Brain microvascular endothelial cell (primary cell): ENCODE measurements at regions not wholly inside any gene's neighbourhood (a gene's known extent, or its start where the extent isn't known, plus 50 kb on each side); places are given as distances from the start of the nearest gene placed in this dataset.
A peak's percentile ranks its signal among the peaks of the same experiment; 100 is the strongest.

Experiments used
- DNase-seq: peaks from one replicate; pipeline ENCODE4 v3.0.0-alpha.2; 2020
- H3K27ac ChIP-seq: fragments of 250-450 bp; sonication (Bioruptor Pico); 2 replicates; pipeline ENCODE4 v1.5.1; 2020; ENCODE audit warnings: mild to moderate bottlenecking, moderate library complexity
- H3K27me3 ChIP-seq: fragments of 250-450 bp; sonication (Bioruptor Pico); replicated peaks from 2 replicates; pipeline ENCODE4 v1.5.1; 2020; ENCODE audit warnings: mild to moderate bottlenecking
- H3K36me3 ChIP-seq: fragments of 250-450 bp; sonication (Bioruptor Pico); replicated peaks from 2 replicates; pipeline ENCODE4 v1.5.1; 2020; ENCODE audit warnings: mild to moderate bottlenecking
- H3K4me3 ChIP-seq: 2 replicates; pipeline ENCODE4 v1.5.1; 2011; ENCODE audit warnings: low read depth, mild to moderate bottlenecking, control low read depth, low read length, moderate library complexity
- in situ Hi-C: cut with HindIII; loops from 2 replicates; pipeline ENCODE4 v1.10.0; 2017; ENCODE audit warnings: low sequenced_read_pairs, low pct_ligation_motif_present
- TF ChIP-seq, protein P1 (sequence below): IDR thresholded peaks from 2 replicates; pipeline ENCODE4 v1.5.1; 2011; ENCODE audit warnings: low read depth, mild to moderate bottlenecking, moderate library complexity, low read length, control low read depth, inconsistent platforms; ENCODE audit errors: missing control alignments

DNA sequence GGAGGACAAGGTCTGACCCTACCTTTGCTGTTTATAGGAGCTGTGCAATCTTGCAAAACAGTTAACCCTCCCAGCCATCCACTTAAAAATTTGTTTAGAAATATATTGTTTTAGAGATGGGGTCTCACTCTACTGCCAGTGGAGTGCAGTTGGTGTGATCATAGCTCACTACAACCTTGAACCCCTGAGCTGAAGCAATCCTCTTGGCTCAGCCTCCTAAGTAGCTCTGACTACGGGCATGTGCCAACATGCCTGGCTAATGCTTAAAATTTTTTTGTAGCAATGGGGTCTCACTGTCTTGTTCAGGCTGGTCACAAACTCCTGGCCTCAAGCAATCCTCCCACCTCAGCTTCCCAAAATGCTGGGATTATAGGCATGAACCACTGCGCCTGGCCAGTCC is 120.2 kb upstream of the PJA2 start:
- in situ Hi-C loops = no loop called here
- DNase-seq = no peak
- TF ChIP-seq, protein P1, sequence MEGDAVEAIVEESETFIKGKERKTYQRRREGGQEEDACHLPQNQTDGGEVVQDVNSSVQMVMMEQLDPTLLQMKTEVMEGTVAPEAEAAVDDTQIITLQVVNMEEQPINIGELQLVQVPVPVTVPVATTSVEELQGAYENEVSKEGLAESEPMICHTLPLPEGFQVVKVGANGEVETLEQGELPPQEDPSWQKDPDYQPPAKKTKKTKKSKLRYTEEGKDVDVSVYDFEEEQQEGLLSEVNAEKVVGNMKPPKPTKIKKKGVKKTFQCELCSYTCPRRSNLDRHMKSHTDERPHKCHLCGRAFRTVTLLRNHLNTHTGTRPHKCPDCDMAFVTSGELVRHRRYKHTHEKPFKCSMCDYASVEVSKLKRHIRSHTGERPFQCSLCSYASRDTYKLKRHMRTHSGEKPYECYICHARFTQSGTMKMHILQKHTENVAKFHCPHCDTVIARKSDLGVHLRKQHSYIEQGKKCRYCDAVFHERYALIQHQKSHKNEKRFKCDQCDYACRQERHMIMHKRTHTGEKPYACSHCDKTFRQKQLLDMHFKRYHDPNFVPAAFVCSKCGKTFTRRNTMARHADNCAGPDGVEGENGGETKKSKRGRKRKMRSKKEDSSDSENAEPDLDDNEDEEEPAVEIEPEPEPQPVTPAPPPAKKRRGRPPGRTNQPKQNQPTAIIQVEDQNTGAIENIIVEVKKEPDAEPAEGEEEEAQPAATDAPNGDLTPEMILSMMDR = no peak
- Histone ChIP-seq H3K4me3 (no peak overlapping the region), H3K27ac (no peak overlapping the region), H3K36me3 (no peaks in the 10 kb centered on the region), H3K27me3 (no peaks in the 10 kb centered on the region)

DNA sequence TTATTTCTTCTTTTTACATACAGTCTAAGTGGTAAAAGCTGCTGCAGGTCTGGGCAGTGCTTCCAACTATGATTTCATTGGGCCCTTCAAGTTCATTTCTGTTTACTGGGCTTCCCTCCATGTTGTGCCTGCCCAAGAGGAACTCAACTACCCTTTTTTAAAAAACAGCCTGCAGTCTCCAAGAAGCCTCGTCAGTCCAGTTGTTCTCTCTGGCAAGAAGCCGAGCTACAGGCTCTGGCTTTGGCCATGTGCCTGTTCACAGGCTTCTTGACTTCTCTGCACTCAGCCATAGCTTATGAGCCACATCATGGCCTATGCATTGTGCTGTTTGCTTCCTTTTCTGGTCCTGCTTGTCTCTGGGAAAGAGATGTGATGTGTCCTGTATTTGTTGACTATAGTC is 119.7 kb upstream of the PJA2 start:
- Histone ChIP-seq H3K27ac (no peak overlapping the region), H3K4me3 (no peak overlapping the region), H3K27me3 (no peaks in the 10 kb centered on the region), H3K36me3 (no peaks in the 10 kb centered on the region)
- TF ChIP-seq, protein P1 = no peak
- in situ Hi-C loops = no loop called here
- DNase-seq = peak; percentile 25

DNA sequence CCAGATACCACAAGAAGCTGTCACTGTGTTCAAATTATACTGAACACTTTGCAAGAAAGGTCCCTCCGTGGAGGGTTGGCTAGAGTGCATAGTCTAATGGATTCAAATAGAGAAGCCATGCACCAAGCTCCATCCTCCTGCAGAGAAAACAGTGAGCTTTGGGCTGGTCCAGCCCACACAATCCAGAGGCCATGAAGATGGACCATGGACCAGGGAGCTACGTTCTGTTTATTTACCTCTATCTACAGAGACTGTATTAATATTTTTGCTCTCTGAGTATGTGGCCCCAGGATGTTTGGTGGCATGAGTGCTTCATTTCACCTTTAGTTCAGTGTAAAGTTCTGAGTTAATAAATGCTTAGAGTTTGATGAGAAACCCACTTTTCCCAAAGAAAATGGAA is 114.8 kb upstream of the PJA2 start:
- TF ChIP-seq, protein P1 = no peak
- in situ Hi-C loops = no loop called here

DNA sequence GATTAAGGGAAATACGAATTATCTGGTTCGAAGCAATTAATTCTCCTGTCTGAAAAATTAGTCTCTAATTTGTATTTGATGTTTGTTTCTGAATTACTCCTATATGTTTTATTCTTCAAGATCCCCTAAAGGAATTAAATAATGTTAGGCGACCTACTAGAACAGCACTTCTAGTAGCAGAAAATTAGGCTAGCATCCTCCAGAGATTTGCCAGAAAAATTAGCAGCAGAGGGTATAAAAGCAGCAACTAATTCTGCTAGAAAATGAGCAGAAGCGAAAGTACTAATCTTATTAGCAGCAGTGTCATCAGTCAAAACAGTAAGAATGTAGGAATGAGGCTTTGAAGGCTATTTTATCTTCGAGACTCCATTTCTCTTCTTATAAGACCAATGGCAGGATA is 114.3 kb upstream of the PJA2 start:
- DNase-seq = no peak
- no peak overlapping the region for H3K27ac ChIP-seq
- TF ChIP-seq, protein P1 = no peak
- no peaks in the 10 kb centered on the region for H3K27me3 ChIP-seq
- in situ Hi-C loops = no loop called here
- no peak overlapping the region for H3K4me3 ChIP-seq
- H3K36me3 ChIP-seq = no peaks in the 10 kb centered on the region

More for the DNA sequence above, 114.8 kb upstream of the PJA2 start:
- Histone ChIP-seq H3K27me3 (no peaks in the 10 kb centered on the region), H3K36me3 (no peaks in the 10 kb centered on the region), H3K27ac (no peak overlapping the region), H3K4me3 (no peak overlapping the region)
- DNase-seq = no peak

DNA sequence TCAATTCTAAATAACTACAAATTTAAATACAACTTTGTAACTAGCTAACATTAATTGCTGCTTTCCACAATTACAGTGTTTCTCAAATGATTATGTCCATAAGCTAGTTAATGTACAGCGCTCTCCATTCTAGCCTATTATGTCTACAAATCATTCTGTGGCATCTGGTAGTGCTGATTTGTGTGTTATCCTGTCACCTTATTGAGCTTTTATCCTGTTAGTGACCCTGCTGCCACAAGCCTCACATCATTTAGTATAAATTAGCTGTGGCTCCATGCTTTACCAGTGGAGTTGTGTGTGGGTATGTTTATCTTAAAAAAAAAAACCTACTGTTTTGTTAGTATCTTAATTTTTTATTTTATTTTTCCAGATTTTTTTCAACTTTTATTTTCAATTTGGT is 112.6 kb upstream of the PJA2 start:
- Histone ChIP-seq H3K27ac (no peak overlapping the region), H3K27me3 (no peaks in the 10 kb centered on the region), H3K4me3 (no peak overlapping the region), H3K36me3 (no peaks in the 10 kb centered on the region)
- no peak for DNase-seq
- in situ Hi-C loops = no loop called here
- TF ChIP-seq, protein P1 = no peak

DNA sequence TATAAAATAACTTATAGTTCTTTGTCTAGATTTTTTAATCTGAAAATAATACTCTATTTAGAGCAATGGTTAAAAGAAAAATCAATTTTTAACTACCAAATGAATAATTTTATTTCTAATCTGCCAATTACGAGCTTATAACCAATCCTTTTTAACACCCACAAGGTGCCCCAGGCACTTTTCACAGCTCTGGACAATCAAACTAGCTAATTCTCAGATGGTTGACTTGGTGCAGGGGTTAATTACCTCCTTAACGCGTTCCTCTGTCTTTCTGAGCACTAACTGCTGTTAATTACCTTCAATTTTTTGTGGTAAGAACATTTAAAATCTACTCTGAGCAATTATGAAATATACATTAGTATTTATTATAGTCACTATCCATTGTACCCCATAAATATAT is 109.6 kb upstream of the PJA2 start:
- no peaks in the 10 kb centered on the region for H3K27me3 ChIP-seq
- no peak overlapping the region for H3K4me3 ChIP-seq
- no peak overlapping the region for H3K27ac ChIP-seq
- DNase-seq = no peak
- in situ Hi-C loops = no loop called here
- no peaks in the 10 kb centered on the region for H3K36me3 ChIP-seq
- TF ChIP-seq, protein P1 = no peak
